GM12891 (cell line): ENCODE measurements at regions not wholly inside any gene's neighbourhood (a gene's known extent, or its start where the extent isn't known, plus 50 kb on each side); places are given as distances from the start of the nearest gene placed in this dataset.

ENCODE experiments used
- DNase-seq: peaks from one replicate; pipeline ENCODE4 v3.0.0; 2011; ENCODE audit warnings: low spot score; ENCODE audit not compliant: insufficient read length
- FAIRE-seq: peaks from 2 replicates; lab custom pipeline; 2011; peaks lifted over from hg19 to GRCh38; lab: Jason Lieb, UNC
- PAX5 ChIP-seq: IDR thresholded peaks from 2 replicates; pipeline ENCODE4 v1.6.1; 2011; ENCODE audit warnings: low read length, moderate library complexity, mild to moderate bottlenecking; ENCODE audit not compliant: insufficient read depth, severe bottlenecking
- POLR2A ChIP-seq: IDR thresholded peaks from 2 replicates; pipeline ENCODE4 v1.6.1; 2011; ENCODE audit warnings: low read depth, low read length, control low read depth
- POLR2AphosphoS5 ChIP-seq: IDR thresholded peaks from 2 replicates; pipeline ENCODE4 v1.6.1; 2011; ENCODE audit warnings: low read depth, low read length, control low read depth
- POU2F2 ChIP-seq: IDR thresholded peaks from 2 replicates; pipeline ENCODE4 v1.6.1; 2011; ENCODE audit warnings: low read depth, mild to moderate bottlenecking, control low read depth, low read length, moderate library complexity
- SPI1 ChIP-seq: IDR thresholded peaks from 2 replicates; pipeline ENCODE4 v1.6.1; 2011; ENCODE audit warnings: low read depth, low read length, control low read depth
- TAF1 ChIP-seq: IDR thresholded peaks from 2 replicates; pipeline ENCODE4 v1.6.1; 2011; ENCODE audit warnings: low read depth, low read length, control low read depth

GRCh38 chr4:32268863-32269262 lies 1548.7 kb downstream of the PCDH7 start:
- DNase-seq (no peak), FAIRE-seq (no peak)
- TF ChIP-seq POLR2AphosphoS5 (no peak), POLR2A (no peak), PAX5 (no peak), POU2F2 (no peak), TAF1 (no peak), SPI1 (no peak)

GRCh38 chr4:32290102-32290501 lies 1569.9 kb downstream of the PCDH7 start:
- no peak for DNase-seq
- no peak for TF ChIP-seq POU2F2
- TF ChIP-seq TAF1, result no peak
- no peak for TF ChIP-seq POLR2A
- no peak for TF ChIP-seq PAX5
- no peak for TF ChIP-seq POLR2AphosphoS5
- no peak for FAIRE-seq

DNA sequence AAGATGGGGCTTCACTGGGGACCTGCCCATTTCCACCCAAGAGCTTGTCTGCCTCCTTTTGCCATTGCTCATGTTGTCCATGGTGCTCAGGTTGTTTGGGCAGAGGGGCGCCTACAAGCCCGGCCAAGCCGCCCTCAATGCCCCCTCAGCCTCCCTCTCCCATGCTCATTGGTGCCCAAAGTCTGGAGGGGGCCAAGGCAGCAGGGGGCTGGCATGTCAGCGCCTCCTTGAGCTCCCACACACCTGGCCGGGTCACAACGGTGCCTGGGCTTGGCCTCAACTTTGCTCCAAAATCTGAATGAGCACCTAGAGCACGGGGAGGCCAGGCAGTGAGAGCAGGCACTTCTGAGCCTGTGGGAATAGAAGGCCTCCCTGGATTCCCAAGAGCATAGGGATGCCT lies 1598.8 kb downstream of the PCDH7 start:
- FAIRE-seq, result no peak
- TF ChIP-seq PAX5 (no peak), TAF1 (no peak), POLR2A (no peak), POU2F2 (no peak), SPI1 (no peak), POLR2AphosphoS5 (no peak)
- no peak for DNase-seq

DNA sequence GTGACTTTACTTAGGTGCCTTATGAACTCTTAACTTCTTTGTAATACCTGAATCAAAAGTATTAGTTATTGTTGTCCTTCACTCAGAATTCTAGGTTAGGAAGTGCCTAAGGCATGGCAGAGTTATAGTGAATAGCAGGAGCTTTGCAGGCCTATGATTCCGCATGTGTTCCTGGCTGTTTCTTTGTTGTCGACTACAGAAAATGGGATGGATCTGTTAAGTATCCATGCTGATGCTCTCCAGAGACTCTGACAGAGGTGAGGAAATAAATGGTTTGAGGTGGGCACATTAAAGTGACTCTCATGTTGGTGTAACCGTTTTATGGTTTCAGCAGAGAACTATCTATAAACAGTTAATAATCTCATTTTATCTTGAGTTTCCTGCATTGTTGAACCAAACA lies 1601.3 kb downstream of the PCDH7 start:
- FAIRE-seq (no peak), DNase-seq (no peak)
- no peak for TF ChIP-seq POLR2A
- no peak for TF ChIP-seq POU2F2
- TF ChIP-seq TAF1, result no peak
- TF ChIP-seq POLR2AphosphoS5, result no peak
- no peak for TF ChIP-seq SPI1
- TF ChIP-seq PAX5, result no peak

DNA sequence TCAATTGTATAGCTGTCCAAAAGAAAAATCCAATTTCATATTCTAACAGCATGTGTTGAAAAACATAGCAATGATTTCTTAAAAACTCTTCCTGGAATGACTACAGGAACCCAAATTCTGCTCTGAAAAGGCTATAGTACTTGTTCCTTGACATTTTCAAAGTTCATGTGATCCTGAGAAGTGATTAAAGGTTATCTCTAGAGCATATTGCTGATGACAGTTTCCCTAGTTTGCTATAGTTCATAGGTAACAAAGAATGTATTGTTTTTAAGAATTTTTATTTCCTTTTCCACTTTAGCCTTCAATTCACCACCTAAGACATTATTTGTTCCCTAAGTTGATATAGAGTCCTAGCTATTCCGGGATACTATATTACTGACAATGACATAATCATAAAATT lies 1614.6 kb downstream of the PCDH7 start:
- FAIRE-seq (no peak), DNase-seq (no peak)
- TF ChIP-seq SPI1 (no peak), POU2F2 (no peak), POLR2A (no peak), PAX5 (no peak), POLR2AphosphoS5 (no peak), TAF1 (no peak)

DNA sequence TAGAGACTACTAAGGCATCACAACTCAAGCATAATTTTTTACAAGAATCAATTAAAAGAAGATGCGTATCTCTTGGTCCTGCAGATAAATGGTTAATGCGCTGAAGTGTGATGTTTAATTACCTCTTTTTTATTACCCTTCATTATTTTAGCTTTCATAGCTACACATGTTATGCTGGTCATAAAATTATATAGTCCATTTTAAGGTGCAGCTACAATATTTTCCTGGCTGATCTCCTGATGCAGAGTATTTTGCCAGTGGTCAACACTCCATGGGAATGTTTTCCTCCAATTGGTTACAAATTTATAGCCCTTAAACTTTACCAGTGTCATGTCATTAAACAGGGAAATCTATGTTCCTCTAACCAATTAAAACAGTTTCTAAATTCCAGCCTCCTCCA lies 1617.2 kb downstream of the PCDH7 start:
- DNase-seq (no peak), FAIRE-seq (no peak)
- no peak for TF ChIP-seq POLR2AphosphoS5
- no peak for TF ChIP-seq PAX5
- no peak for TF ChIP-seq POLR2A
- TF ChIP-seq POU2F2, result no peak
- no peak for TF ChIP-seq SPI1
- no peak for TF ChIP-seq TAF1

GRCh38 chr4:32340591-32340990 lies 1620.4 kb downstream of the PCDH7 start:
- DNase-seq (no peak), FAIRE-seq (no peak)
- no peak for TF ChIP-seq PAX5
- TF ChIP-seq POU2F2, result no peak
- TF ChIP-seq SPI1, result no peak
- no peak for TF ChIP-seq POLR2A
- TF ChIP-seq POLR2AphosphoS5, result no peak
- no peak for TF ChIP-seq TAF1

GRCh38 chr4:32341342-32341741 lies 1621.2 kb downstream of the PCDH7 start:
- FAIRE-seq, result no peak
- DNase-seq, result no peak
- TF ChIP-seq SPI1 (no peak), TAF1 (no peak), POLR2A (no peak), POLR2AphosphoS5 (no peak), POU2F2 (no peak), PAX5 (no peak)

GRCh38 chr4:32342054-32342453 lies 1621.9 kb downstream of the PCDH7 start:
- DNase-seq, result no peak
- no peak for FAIRE-seq
- TF ChIP-seq POU2F2 (no peak), PAX5 (no peak), TAF1 (no peak), POLR2AphosphoS5 (no peak), SPI1 (no peak), POLR2A (no peak)

- FAIRE-seq (no peak), DNase-seq (no peak)
- TF ChIP-seq POLR2AphosphoS5 (no peak), SPI1 (no peak), POU2F2 (no peak), POLR2A (no peak), TAF1 (no peak), PAX5 (no peak)
Observed at GRCh38 chr4:32349026-32349425, 1628.9 kb downstream of the PCDH7 start.

DNA sequence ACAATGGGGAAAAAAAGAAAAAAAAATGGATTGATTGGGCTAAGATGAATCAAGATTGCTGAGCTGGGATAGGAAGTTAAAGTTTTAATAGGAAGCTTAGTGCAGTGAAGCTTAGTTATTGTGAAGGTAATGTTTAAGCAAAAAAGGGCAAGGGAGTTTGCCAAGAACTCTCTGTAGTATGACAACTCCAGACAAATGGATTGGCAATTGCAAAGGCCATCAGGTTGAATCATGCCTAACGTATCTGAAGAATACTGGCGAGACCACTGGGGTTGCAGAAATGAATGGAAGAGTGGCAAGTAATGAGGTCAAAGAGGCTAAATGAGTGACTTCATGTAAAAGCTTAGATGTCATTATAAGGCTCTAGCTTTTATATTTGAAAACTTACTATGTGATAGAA lies 1654.0 kb downstream of the PCDH7 start:
- FAIRE-seq (no peak), DNase-seq (no peak)
- TF ChIP-seq POLR2AphosphoS5 (no peak), PAX5 (no peak), SPI1 (no peak), POU2F2 (no peak), POLR2A (no peak), TAF1 (no peak)
